ENCODE measurements at regions not wholly inside any gene's neighbourhood (a gene's known extent, or its start where the extent isn't known, plus 50 kb on each side); places are given as distances from the start of the nearest gene placed in this dataset.
"Not testable (repeated sequence)": the region's sequence is repeated elsewhere in the genome, so short reads cannot be mapped to it uniquely, and the experiment has no call there.

DNA sequence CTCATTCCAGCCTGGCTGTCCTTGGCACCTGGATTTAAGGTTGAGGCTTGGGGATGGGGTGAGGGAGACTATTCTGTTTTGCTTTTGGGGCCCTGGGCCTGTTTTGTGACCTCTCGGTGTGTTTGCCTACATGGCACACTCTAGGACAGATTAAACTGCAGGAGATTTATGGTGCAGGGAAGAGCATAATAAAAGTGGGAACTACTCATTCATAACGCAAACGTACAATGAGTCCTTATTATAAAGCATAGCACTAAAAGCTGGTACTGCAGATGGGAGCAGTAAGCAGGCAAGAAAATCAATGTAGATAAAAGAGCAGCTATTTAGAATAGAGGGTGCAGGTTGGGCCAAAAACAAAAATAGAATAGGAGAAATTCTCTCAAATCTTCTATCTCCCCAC, 238.4 kb downstream of the ACTR3 start:
- DNase-seq (ENCODE audit: low read depth in 2 of 3, low spot score in 2 of 3) = no peak

GRCh38 chr2:114128725-114129124, 238.8 kb downstream of the ACTR3 start:
- no peak for DNase-seq (ENCODE audit: low read depth in 2 of 3, low spot score in 2 of 3)

- not testable (repeated sequence) for DNase-seq (ENCODE audit: low read depth in 2 of 3, low spot score in 2 of 3)
Observed at GRCh38 chr2:114132050-114132449, 242.2 kb downstream of the ACTR3 start.

DNA sequence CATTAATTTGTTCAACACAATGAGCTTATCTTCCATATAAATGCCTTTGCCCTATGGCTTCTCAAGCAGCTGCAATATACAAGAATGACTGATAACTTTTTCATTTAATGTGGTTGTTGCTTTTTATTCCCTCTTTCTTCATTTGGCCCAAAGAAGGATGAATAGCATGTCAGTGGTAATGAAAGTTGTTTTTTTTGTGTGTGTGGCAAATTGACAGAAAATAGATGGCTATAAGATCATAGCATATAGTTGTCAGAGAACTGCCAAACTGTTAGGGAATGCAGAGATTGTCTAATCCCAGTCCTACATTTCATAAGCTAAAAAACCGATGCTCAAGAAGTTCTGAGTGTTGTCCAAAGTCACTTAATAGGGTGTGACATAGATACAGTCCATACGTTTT, 244.3 kb downstream of the ACTR3 start:
- no peak for DNase-seq (ENCODE audit: low read depth in 2 of 3, low spot score in 2 of 3)

GRCh38 chr2:114139542-114139941, 249.7 kb downstream of the ACTR3 start:
- no peak for DNase-seq (ENCODE audit: low read depth in 2 of 3, low spot score in 2 of 3)

DNA sequence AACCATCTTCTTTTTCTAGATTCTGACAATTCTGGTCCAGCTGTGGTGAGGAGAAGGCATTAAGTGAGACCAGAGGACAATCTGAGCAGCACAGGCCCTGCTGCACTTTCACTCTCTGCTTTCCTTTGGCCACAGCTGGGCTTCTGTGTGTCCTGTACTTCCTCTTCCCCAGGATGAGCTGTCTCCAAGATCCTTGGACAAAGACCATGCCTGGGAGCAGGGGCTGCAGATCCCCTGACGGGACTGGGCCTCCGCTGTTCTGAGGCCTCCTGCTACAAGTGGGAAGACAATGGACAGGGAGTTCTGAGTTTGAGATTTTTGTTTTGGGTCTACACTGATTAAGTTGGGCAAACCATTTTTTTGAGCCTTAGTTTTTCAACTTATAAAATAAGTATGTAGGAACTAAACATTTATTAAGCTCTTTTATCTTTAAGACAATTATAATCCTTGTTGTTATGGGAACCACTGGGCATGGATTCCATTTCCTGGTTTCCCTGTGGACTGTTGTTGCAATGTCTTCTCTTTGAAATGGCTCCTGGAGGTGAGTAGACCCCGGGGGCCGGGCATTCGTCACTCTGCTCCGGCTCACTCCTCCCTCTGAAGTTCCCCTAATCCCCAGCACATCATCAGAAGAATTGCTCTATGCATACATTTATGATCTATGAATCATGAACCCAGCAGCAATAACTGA, 266.6 kb downstream of the ACTR3 start:
- no peak for DNase-seq (ENCODE audit: low read depth in 2 of 3, low spot score in 2 of 3)

GRCh38 chr2:114157057-114157385, 267.1 kb downstream of the ACTR3 start:
- no peak for DNase-seq (ENCODE audit: low read depth in 2 of 3, low spot score in 2 of 3)

- no peak for DNase-seq (ENCODE audit: low read depth in 2 of 3, low spot score in 2 of 3)
Observed at GRCh38 chr2:114160263-114160981, 270.5 kb downstream of the ACTR3 start.

DNA sequence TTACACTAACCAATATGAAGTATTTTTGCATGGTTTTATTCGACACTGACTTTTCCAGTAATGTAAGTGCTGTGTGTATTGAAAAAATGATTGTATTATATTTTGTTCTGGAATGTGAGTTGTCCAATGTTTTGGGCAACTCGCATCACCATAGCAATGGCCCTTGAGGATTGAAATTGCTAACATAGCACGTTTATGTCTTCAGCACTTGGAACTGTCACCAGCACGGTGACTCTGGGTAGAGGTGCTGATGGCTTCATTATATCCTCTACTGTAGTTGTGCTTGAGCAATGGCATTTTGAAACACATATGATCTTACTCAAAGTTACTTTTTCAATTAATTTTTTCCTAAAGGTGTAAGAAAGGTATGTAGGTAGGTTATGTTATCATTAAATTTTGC, 271.5 kb downstream of the ACTR3 start:
- DNase-seq (ENCODE audit: low read depth in 2 of 3, low spot score in 2 of 3) = no peak

DNA sequence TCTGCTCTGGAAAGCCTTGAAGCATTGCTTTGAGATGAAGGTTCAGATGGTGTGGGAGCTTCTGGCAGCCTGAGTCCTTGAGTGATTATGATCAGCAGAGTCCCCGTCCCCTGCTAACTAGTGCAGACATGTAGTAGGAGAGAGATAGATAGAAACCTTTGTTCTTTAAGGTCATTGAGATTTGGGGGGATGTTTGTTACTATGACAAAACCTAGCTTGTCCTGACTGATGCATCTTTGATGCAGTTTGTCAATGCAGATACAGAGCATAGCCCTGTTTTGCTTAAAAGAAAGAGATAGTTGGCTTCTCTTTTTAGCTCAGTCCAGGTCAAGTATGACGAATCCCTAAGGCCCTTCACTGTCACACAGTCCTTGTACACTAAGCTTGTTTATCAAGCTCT, 274.6 kb upstream of the DPP10 start:
- no peak for DNase-seq (ENCODE audit: low read depth in 2 of 3, low spot score in 2 of 3)

- no peak for DNase-seq (ENCODE audit: low read depth in 2 of 3, low spot score in 2 of 3)
Observed at GRCh38 chr2:114170070-114170469, 272.4 kb upstream of the DPP10 start.

GRCh38 chr2:114175507-114175906, 266.9 kb upstream of the DPP10 start:
- no peak for DNase-seq (ENCODE audit: low read depth in 2 of 3, low spot score in 2 of 3)

DNA sequence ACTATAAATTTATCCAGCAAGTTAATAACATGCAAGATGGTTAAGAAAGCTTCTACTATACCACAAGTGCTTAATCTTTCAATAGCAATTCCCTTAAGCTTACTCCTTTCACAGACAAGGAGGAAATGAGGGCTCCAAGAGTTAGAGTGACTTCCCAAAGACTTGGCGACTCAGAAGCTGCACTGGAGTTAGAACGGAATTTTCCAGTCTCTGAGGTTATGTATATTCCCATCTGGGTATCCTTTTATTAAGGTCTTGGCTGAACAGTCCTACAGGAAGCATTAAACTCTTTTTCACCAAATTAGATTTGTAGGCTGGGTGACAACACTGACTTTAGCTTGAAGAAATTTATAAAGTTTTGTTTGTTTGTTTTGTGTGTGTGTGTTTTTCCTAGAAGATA, 256.9 kb upstream of the DPP10 start:
- DNase-seq (ENCODE audit: low read depth in 2 of 3, low spot score in 2 of 3) = no peak

GRCh38 chr2:114192362-114192761, 250.1 kb upstream of the DPP10 start:
- no peak for DNase-seq (ENCODE audit: low read depth in 2 of 3, low spot score in 2 of 3)

DNA sequence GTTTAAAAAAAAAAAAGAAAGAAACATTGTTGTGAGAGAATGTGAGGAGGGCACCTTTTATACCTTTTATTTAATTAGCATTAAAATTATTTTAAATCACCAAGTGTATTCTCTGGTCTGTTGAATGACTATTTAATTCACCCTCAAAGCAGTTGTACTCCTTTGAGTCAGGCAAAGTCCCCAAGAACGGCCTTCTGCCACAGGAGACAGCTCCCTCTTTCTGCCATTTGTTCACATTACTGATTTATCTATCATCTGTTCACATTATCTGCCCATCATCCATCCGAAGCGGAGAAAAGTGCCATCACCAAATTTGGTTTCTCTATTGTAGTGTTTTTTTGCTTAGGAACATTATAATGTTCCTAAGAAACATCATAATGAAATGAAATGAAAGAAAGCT, 240.7 kb upstream of the DPP10 start:
- no peak for DNase-seq (ENCODE audit: low read depth in 2 of 3, low spot score in 2 of 3)

DNA sequence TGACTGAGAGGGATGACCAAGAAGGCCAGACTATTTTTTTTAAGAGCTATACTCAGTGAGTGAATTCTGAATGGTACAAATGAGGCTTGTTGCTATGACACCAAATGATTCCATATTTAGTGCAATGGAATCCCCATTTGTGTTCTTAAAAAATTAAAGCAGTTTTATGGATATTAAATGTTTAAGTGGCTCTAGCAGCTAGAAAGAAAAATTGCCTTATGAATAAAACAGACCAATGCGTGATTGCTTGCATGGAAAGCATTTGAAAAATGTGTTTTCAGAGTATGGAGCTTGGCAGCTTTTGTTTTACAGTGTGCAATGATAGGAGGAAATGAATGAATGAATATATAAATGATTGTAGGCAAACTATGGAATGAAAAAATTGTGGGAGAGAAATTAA, 238.8 kb upstream of the DPP10 start:
- no peak for DNase-seq (ENCODE audit: low read depth in 2 of 3, low spot score in 2 of 3)

- no peak for DNase-seq (ENCODE audit: low read depth in 2 of 3, low spot score in 2 of 3)
Observed at GRCh38 chr2:114213808-114214207, 228.6 kb upstream of the DPP10 start.

DNA sequence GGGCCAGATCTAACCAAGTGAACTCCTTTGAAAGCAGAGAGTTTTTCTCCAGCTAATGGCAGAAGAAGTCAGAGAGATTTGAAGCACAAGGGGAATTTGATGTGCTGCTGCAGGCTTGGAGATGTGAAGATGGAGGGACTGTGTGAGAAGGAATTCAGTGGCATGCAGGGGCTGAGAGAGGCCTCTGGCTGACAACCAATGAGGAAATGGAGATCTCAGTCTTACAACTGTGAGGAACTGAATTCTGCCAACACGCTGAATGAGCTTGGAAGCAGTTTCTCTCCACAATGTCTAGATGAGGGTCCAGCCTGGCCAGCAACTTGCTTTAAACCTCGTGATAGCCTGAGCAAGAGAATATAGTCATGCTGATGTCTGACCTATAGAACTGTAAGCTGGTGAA, 224.1 kb upstream of the DPP10 start:
- DNase-seq (ENCODE audit: low read depth in 2 of 3, low spot score in 2 of 3) = no peak

DNA sequence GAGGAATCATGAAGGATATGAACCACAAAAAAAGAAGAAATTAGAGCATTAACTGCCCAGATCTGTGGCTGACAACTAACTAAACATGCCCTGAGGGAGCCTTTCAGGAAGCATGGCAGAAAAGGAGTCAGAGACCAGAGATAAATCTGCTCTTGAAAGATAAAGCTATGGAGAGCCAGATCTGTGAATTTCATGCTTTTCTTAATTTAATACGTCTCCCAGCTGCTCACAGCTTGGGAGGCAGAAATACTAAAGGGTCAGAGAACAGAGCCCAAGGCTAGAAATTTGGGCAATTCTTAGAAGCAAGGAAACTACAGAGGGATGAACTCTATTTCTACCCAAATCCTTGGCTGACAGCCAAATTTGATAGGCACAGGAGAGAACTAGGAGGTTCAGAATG, 223.0 kb upstream of the DPP10 start:
- no peak for DNase-seq (ENCODE audit: low read depth in 2 of 3, low spot score in 2 of 3)

DNA sequence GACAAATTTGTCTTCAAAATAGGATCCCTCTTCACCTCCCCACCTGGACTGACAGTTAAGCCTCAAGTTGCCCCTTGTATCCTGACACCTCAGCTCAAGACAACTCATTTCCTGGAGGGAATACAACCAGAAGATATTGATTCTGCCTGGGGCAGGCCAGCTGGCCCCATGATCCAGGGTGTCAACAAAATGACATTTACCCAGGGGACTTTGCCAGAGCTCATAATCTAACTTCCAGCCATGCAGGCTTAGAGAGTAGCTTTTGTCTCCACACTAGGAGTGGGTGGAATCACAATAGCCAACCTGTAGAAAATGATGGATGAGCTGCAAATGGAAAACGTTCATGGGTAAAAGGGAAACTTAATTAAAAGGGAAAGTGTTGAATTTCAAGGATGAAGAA, 220.1 kb upstream of the DPP10 start:
- DNase-seq (ENCODE audit: low read depth in 2 of 3, low spot score in 2 of 3) = no peak

DNA sequence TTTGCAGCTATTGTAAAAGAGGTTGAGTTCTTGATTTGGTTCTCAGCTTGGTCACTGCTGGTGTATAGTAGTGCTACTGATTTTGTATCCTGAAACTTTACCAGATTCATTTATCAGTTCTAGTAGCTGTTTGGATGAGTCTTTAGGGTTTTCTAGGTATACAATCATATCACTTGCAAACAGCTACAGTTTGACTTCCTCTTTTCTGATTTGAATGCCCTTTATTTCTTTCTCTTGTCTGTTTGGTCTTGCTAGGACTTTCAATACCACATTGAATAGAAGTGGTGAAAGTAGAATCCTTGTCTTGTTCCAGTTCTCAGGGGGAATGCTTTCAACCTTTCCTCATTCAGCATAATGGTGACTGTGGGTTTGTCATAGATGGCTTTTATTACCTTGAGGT, 210.5 kb upstream of the DPP10 start:
- no peak for DNase-seq (ENCODE audit: low read depth in 2 of 3, low spot score in 2 of 3)

GRCh38 chr2:114237331-114237730, 205.1 kb upstream of the DPP10 start:
- no peak for DNase-seq (ENCODE audit: low read depth in 2 of 3, low spot score in 2 of 3)
